ENCODE measurements at regions not wholly inside any gene's neighbourhood (a gene's known extent, or its start where the extent isn't known, plus 50 kb on each side); places are given as distances from the start of the nearest gene placed in this dataset.

GRCh38 chr16:52748741-52749140, 201.8 kb upstream of the TOX3 start:
- no peak overlapping the region for H3K4me2 ChIP-seq (ENCODE audit: low read depth, low read length, poor library complexity, severe bottlenecking)
- DNase-seq, result no peak
- H3K9me2 ChIP-seq (replicated peaks; ENCODE audit: insufficient read depth, low read length), result no peaks in the 10 kb centered on the region; the same call in 1 of the 2 replicates
- no peaks in the 10 kb centered on the region for H3K36me3 ChIP-seq (ENCODE audit: insufficient read depth, low read length)
- no peak overlapping the region for H3K9ac ChIP-seq (ENCODE audit: low read length)
- H3K4me1 ChIP-seq (ENCODE audit: low read length), result no peaks in the 10 kb centered on the region
- H2AFZ ChIP-seq (ENCODE audit: low read length), result no peak overlapping the region
- no peak overlapping the region for H3K4me3 ChIP-seq (ENCODE audit: low read length)
- no peaks in the 10 kb centered on the region for H3K9me3 ChIP-seq (ENCODE audit: low read length)
- no peaks in the 10 kb centered on the region for H3K79me2 ChIP-seq (ENCODE audit: low read length)
- H3K27me3 ChIP-seq (ENCODE audit: low read length), result 0 out of 2 replicates have a peak, but pooled peaks cover 3% of the 10 kb centered on the region
- no peak overlapping the region for H3K27ac ChIP-seq (ENCODE audit: low read length)
- H4K20me1 ChIP-seq (ENCODE audit: insufficient read depth, low read depth, low read length), result no peaks in the 10 kb centered on the region

DNA sequence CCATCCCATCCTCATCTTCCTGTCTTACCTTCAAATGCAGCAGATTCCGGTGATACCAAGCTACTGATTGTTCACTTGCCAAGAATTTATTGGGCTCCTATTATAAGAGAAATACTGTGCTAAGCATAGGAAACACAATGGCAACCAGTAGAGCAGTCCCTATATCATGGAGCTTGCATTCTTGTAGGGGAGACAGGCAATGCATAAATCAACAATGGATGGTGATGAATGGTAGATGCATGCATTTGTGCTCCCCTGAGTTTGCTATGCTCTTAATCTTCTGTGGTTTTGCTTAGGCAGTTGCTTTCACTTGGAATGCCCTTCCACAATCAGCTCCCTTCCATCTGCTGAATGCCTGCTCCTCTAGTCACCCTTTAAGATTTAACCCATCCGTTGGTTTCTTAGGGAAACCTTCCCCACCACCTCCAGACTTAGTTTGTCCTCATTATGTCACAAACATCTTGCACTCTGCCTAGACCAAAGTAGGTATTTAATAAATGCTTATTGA, 200.2 kb upstream of the TOX3 start:
- Histone ChIP-seq H3K27me3 (ENCODE audit: low read length) (0 out of 2 replicates have a peak, but pooled peaks cover 3% of the 10 kb centered on the region), H3K27ac (ENCODE audit: low read length) (no peak overlapping the region), H3K79me2 (ENCODE audit: low read length) (no peaks in the 10 kb centered on the region), H2AFZ (ENCODE audit: low read length) (no peak overlapping the region), H3K4me3 (ENCODE audit: low read length) (no peak overlapping the region), H4K20me1 (ENCODE audit: insufficient read depth, low read depth, low read length) (no peaks in the 10 kb centered on the region), H3K36me3 (ENCODE audit: insufficient read depth, low read length) (no peaks in the 10 kb centered on the region), H3K9ac (ENCODE audit: low read length) (no peak overlapping the region), H3K4me1 (ENCODE audit: low read length) (no peaks in the 10 kb centered on the region), H3K4me2 (ENCODE audit: low read depth, low read length, poor library complexity, severe bottlenecking) (no peak overlapping the region), H3K9me3 (ENCODE audit: low read length) (no peaks in the 10 kb centered on the region), H3K9me2 (replicated peaks; ENCODE audit: insufficient read depth, low read length) (no peaks in the 10 kb centered on the region; the same call in 1 of the 2 replicates)
- DNase-seq, result no peak

DNA sequence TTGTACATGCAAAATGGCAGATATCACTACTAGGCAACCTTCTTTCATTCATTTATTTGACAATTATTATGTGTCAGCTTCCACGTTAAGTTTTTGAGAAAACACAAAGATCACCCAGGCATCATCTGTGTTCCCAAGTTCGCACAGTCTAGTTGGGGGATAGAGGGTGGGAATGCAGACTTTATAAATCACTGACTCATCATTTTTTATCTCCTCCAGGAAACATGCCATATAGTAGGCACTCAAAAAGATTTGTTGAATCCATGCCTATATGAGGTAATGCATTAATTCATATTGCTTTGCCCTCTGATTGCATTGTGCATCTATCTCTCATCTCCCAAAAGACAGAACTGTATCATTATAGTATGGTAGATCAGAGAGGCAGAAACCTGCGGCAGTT, 196.8 kb upstream of the TOX3 start:
- Histone ChIP-seq H3K36me3 (ENCODE audit: insufficient read depth, low read length) (no peaks in the 10 kb centered on the region), H3K27ac (ENCODE audit: low read length) (no peak overlapping the region), H4K20me1 (ENCODE audit: insufficient read depth, low read depth, low read length) (no peaks in the 10 kb centered on the region), H3K9me3 (ENCODE audit: low read length) (no peaks in the 10 kb centered on the region), H3K4me2 (ENCODE audit: low read depth, low read length, poor library complexity, severe bottlenecking) (no peak overlapping the region), H3K9me2 (replicated peaks; ENCODE audit: insufficient read depth, low read length) (no peaks in the 10 kb centered on the region; the same call in 1 of the 2 replicates), H3K27me3 (ENCODE audit: low read length) (0 out of 2 replicates have a peak, but pooled peaks cover 3% of the 10 kb centered on the region), H2AFZ (ENCODE audit: low read length) (no peak overlapping the region), H3K4me3 (ENCODE audit: low read length) (no peak overlapping the region), H3K79me2 (ENCODE audit: low read length) (no peaks in the 10 kb centered on the region), H3K9ac (ENCODE audit: low read length) (no peak overlapping the region), H3K4me1 (ENCODE audit: low read length) (no peaks in the 10 kb centered on the region; the same call in 1 of the 2 replicates)
- DNase-seq, result no peak

GRCh38 chr16:52742608-52743170, 195.7 kb upstream of the TOX3 start:
- Histone ChIP-seq H3K4me3 (ENCODE audit: low read length) (no peak overlapping the region), H3K4me1 (ENCODE audit: low read length) (no peaks in the 10 kb centered on the region; the same call in 1 of the 2 replicates), H3K36me3 (ENCODE audit: insufficient read depth, low read length) (no peaks in the 10 kb centered on the region), H3K4me2 (ENCODE audit: low read depth, low read length, poor library complexity, severe bottlenecking) (no peak overlapping the region), H3K79me2 (ENCODE audit: low read length) (no peaks in the 10 kb centered on the region), H3K27ac (ENCODE audit: low read length) (no peak overlapping the region), H3K9me3 (ENCODE audit: low read length) (no peaks in the 10 kb centered on the region), H3K27me3 (ENCODE audit: low read length) (no peaks in the 10 kb centered on the region), H2AFZ (ENCODE audit: low read length) (no peak overlapping the region), H3K9ac (ENCODE audit: low read length) (no peak overlapping the region), H4K20me1 (ENCODE audit: insufficient read depth, low read depth, low read length) (no peaks in the 10 kb centered on the region), H3K9me2 (replicated peaks; ENCODE audit: insufficient read depth, low read length) (no peaks in the 10 kb centered on the region; the same call in 1 of the 2 replicates)
- no peak for DNase-seq

DNA sequence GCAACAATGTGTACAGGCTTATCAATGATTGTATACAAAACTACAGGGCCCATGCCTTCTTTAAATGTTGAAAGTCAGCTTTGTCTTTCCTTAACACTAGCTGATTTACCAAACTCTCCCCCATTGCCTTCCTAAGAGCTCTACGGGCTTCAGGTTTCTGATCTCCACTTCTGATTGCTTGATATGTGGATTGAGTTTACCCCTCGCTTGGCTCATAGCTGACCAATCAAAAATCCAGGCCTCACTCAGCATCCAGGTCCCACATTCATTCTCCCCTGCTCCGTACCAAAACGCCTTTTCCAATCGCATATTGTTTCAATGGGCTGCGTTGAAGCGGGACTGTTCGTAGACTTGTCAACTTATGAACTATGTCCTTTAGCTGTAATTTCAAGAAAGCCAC, 195.1 kb upstream of the TOX3 start:
- H3K27ac ChIP-seq (ENCODE audit: low read length), result no peak overlapping the region
- H2AFZ ChIP-seq (ENCODE audit: low read length), result no peak overlapping the region
- no peaks in the 10 kb centered on the region for H3K27me3 ChIP-seq (ENCODE audit: low read length)
- no peak overlapping the region for H3K4me3 ChIP-seq (ENCODE audit: low read length)
- H3K79me2 ChIP-seq (ENCODE audit: low read length), result no peaks in the 10 kb centered on the region
- H3K9ac ChIP-seq (ENCODE audit: low read length), result no peak overlapping the region
- no peak for DNase-seq
- no peaks in the 10 kb centered on the region; the same call in 1 of the 2 replicates for H3K4me1 ChIP-seq (ENCODE audit: low read length)
- H3K9me2 ChIP-seq (replicated peaks; ENCODE audit: insufficient read depth, low read length), result no peaks in the 10 kb centered on the region
- no peaks in the 10 kb centered on the region for H4K20me1 ChIP-seq (ENCODE audit: insufficient read depth, low read depth, low read length)
- H3K36me3 ChIP-seq (ENCODE audit: insufficient read depth, low read length), result no peaks in the 10 kb centered on the region
- no peaks in the 10 kb centered on the region for H3K9me3 ChIP-seq (ENCODE audit: low read length)
- no peak overlapping the region for H3K4me2 ChIP-seq (ENCODE audit: low read depth, low read length, poor library complexity, severe bottlenecking)

DNA sequence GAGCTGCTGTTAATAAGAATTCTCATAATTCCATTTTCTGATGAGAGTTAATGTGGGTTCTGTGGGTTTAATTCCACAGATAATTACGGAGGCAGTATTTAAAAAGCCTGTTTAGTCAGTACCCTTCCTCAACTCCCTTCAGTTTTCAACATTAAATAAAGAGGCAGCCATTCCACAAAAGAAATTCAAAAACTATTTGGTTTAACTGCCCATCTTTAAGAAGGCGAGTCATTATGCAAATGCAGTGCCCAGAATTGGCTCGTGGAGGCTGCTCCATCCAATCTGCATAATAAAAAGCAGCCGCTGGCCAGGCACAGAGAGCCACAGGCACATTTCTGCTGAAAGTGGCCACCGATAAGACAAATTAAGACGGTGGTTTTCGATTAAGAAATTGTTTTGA, 194.4 kb upstream of the TOX3 start:
- no peak overlapping the region for H2AFZ ChIP-seq (ENCODE audit: low read length)
- H3K4me2 ChIP-seq (ENCODE audit: low read depth, low read length, poor library complexity, severe bottlenecking), result no peak overlapping the region
- no peaks in the 10 kb centered on the region for H3K79me2 ChIP-seq (ENCODE audit: low read length)
- H3K9me3 ChIP-seq (ENCODE audit: low read length), result no peaks in the 10 kb centered on the region
- H4K20me1 ChIP-seq (ENCODE audit: insufficient read depth, low read depth, low read length), result no peaks in the 10 kb centered on the region
- no peak overlapping the region for H3K9ac ChIP-seq (ENCODE audit: low read length)
- no peaks in the 10 kb centered on the region for H3K36me3 ChIP-seq (ENCODE audit: insufficient read depth, low read length)
- no peaks in the 10 kb centered on the region for H3K9me2 ChIP-seq (replicated peaks; ENCODE audit: insufficient read depth, low read length)
- H3K27ac ChIP-seq (ENCODE audit: low read length), result no peak overlapping the region
- no peaks in the 10 kb centered on the region; the same call in 1 of the 2 replicates for H3K4me1 ChIP-seq (ENCODE audit: low read length)
- no peak for DNase-seq
- no peaks in the 10 kb centered on the region for H3K27me3 ChIP-seq (ENCODE audit: low read length)
- no peak overlapping the region for H3K4me3 ChIP-seq (ENCODE audit: low read length)

DNA sequence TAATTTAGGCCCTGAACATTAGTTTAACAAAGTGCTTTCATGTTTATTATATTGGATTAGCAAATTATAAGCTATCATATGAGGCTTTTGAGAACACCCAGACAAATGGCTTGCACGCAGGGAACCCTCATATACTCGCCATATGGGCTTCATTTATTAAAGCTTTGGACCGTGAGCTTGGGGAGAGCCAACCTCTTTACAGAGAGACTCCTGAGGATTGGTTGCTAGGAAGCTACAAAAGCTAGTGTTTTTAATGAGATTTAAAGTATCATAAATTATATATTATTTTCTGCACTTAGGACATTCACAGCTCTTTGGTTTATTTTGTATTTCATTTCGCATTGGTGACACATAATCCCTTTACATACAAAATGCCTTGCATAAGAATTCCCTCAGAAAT, 193.8 kb upstream of the TOX3 start:
- Histone ChIP-seq H3K27ac (ENCODE audit: low read length) (no peak overlapping the region), H3K4me3 (ENCODE audit: low read length) (no peak overlapping the region), H4K20me1 (ENCODE audit: insufficient read depth, low read depth, low read length) (no peaks in the 10 kb centered on the region), H2AFZ (ENCODE audit: low read length) (no peak overlapping the region), H3K9ac (ENCODE audit: low read length) (no peak overlapping the region), H3K36me3 (ENCODE audit: insufficient read depth, low read length) (no peaks in the 10 kb centered on the region), H3K27me3 (ENCODE audit: low read length) (no peaks in the 10 kb centered on the region), H3K4me1 (ENCODE audit: low read length) (no peaks in the 10 kb centered on the region; the same call in 1 of the 2 replicates), H3K9me3 (ENCODE audit: low read length) (no peaks in the 10 kb centered on the region), H3K79me2 (ENCODE audit: low read length) (no peaks in the 10 kb centered on the region), H3K4me2 (ENCODE audit: low read depth, low read length, poor library complexity, severe bottlenecking) (no peak overlapping the region), H3K9me2 (replicated peaks; ENCODE audit: insufficient read depth, low read length) (no peaks in the 10 kb centered on the region)
- DNase-seq, result no peak

GRCh38 chr16:52740333-52740732, 193.4 kb upstream of the TOX3 start:
- no peak for DNase-seq
- H3K27ac ChIP-seq (ENCODE audit: low read length), result no peak overlapping the region
- no peak overlapping the region for H2AFZ ChIP-seq (ENCODE audit: low read length)
- H3K9me3 ChIP-seq (ENCODE audit: low read length), result no peaks in the 10 kb centered on the region
- no peak overlapping the region for H3K9ac ChIP-seq (ENCODE audit: low read length)
- H3K4me3 ChIP-seq (ENCODE audit: low read length), result no peak overlapping the region
- no peaks in the 10 kb centered on the region for H3K9me2 ChIP-seq (replicated peaks; ENCODE audit: insufficient read depth, low read length)
- H3K4me1 ChIP-seq (ENCODE audit: low read length), result no peaks in the 10 kb centered on the region; the same call in 1 of the 2 replicates
- no peaks in the 10 kb centered on the region for H3K79me2 ChIP-seq (ENCODE audit: low read length)
- no peaks in the 10 kb centered on the region for H3K27me3 ChIP-seq (ENCODE audit: low read length)
- H3K4me2 ChIP-seq (ENCODE audit: low read depth, low read length, poor library complexity, severe bottlenecking), result no peak overlapping the region
- H4K20me1 ChIP-seq (ENCODE audit: insufficient read depth, low read depth, low read length), result no peaks in the 10 kb centered on the region
- no peaks in the 10 kb centered on the region for H3K36me3 ChIP-seq (ENCODE audit: insufficient read depth, low read length)

All from Karpas-422 (cell line).